Effector memory CD8-positive, alpha-beta T cell (primary cell): ENCODE measurements at regions not wholly inside any gene's neighbourhood (a gene's known extent, or its start where the extent isn't known, plus 50 kb on each side); places are given as distances from the start of the nearest gene placed in this dataset.

ENCODE experiments used
- ATAC-seq: fragments of 150-1000 bp; cut with Tn5 transposase; replicated peaks from 2 replicates; pipeline ENCODE4 v1.10.0; 2021; ENCODE audit warnings: mild to moderate bottlenecking, moderate library complexity
- DNase-seq, 3 experiments: peaks; one replicate each; pipeline ENCODE4 v3.0.0; 2021
- H3K27ac Mint-ChIP-seq, 2 donors: one replicate each; pipeline ENCODE4 v1.8.0; 2022; ENCODE audit warnings: mild to moderate bottlenecking in 2 of 2, mixed read lengths in 2 of 2, moderate library complexity in 2 of 2
- H3K27me3 Mint-ChIP-seq, 2 donors: one replicate each; pipeline ENCODE4 v1.8.0; 2022; ENCODE audit warnings: mixed read lengths in 2 of 2
- H3K36me3 Mint-ChIP-seq: one replicate; pipeline ENCODE4 v1.8.0; 2022; ENCODE audit warnings: mild to moderate bottlenecking, moderate library complexity, mixed read lengths; ENCODE audit not compliant: insufficient read depth
- H3K4me1 Mint-ChIP-seq, 2 donors: one replicate each; pipeline ENCODE4 v1.8.0; 2022; ENCODE audit warnings: low read depth in 2 of 2, mixed read lengths in 2 of 2
- H3K4me3 Mint-ChIP-seq, 2 donors: one replicate each; pipeline ENCODE4 v1.8.0; 2022; ENCODE audit warnings: mild to moderate bottlenecking in 2 of 2, mixed read lengths in 2 of 2, moderate library complexity in 2 of 2
- H3K9me3 Mint-ChIP-seq, 2 donors: one replicate each; pipeline ENCODE4 v1.8.0; 2022; ENCODE audit warnings: mixed read lengths in 2 of 2

DNA sequence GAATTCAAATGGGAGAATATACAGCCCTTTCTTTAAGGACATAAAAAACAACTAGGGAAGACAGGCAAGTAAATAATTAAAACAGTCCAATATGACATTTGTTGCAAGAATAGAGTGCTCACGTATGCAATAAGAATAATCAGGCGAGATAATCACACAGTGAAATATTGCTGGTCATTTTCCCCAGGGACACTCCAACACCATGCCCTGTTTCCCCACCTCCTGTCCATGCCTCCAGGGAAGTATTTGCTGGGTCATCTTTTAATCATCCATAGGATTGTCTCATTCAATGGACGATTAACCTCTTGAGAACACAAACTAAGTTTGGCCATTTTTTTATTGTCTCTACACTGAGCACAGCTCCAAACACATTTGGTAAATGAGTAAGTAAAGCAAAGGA, 472.9 kb downstream of the C6orf118 start:
- no peak for DNase-seq
- no peaks in the 10 kb centered on the region for H3K27me3 Mint-ChIP-seq
- H3K9me3 Mint-ChIP-seq, result peaks cover 15 to 16% of the 10 kb centered on the region in 2 donors
- no peak overlapping the region for H3K4me3 Mint-ChIP-seq
- ATAC-seq, result no peak
- H3K27ac Mint-ChIP-seq, result no peak overlapping the region
- no peaks in the 10 kb centered on the region for H3K36me3 Mint-ChIP-seq
- H3K4me1 Mint-ChIP-seq, result no peaks in the 10 kb centered on the region

DNA sequence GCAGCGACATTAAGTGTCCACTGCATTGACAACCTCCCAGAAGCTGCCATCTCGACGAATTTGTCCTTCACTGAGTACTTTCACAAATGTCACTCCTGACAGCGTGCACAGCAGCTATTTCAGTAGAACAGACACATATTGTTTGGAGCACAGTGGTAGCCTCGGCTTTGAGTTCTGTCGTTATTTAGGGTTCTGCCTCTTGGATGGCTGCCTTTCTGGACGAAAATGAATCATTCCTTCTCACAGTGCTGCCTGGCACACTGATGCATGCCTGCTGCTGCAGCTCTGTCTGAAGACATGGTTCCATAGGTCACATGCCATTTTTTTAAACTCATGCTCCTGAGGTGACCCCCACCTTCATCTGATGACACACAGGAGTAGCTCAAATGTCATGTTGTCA, 477.0 kb downstream of the C6orf118 start:
- H3K4me1 Mint-ChIP-seq, result no peaks in the 10 kb centered on the region
- H3K9me3 Mint-ChIP-seq, result peaks cover 18 to 21% of the 10 kb centered on the region in 2 donors
- DNase-seq (no peak), ATAC-seq (no peak)
- no peaks in the 10 kb centered on the region for H3K27me3 Mint-ChIP-seq
- H3K36me3 Mint-ChIP-seq, result no peaks in the 10 kb centered on the region
- no peak overlapping the region for H3K27ac Mint-ChIP-seq
- H3K4me3 Mint-ChIP-seq, result no peak overlapping the region

GRCh38 chr6:164827537-164827936, 481.9 kb downstream of the C6orf118 start:
- ATAC-seq (no peak), DNase-seq (no peak)
- H3K36me3 Mint-ChIP-seq, result no peaks in the 10 kb centered on the region
- peaks cover 4 to 18% of the 10 kb centered on the region in 2 donors for H3K9me3 Mint-ChIP-seq
- H3K27me3 Mint-ChIP-seq, result no peaks in the 10 kb centered on the region
- H3K27ac Mint-ChIP-seq, result no peak overlapping the region
- no peak overlapping the region for H3K4me3 Mint-ChIP-seq
- H3K4me1 Mint-ChIP-seq, result no peaks in the 10 kb centered on the region

- H3K27ac Mint-ChIP-seq, result no peak overlapping the region
- DNase-seq (no peak), ATAC-seq (no peak)
- H3K4me3 Mint-ChIP-seq, result no peak overlapping the region
- H3K9me3 Mint-ChIP-seq, result peaks cover 7 to 22% of the 10 kb centered on the region in 2 donors
- no peaks in the 10 kb centered on the region for H3K27me3 Mint-ChIP-seq
- H3K4me1 Mint-ChIP-seq, result no peaks in the 10 kb centered on the region
- no peaks in the 10 kb centered on the region for H3K36me3 Mint-ChIP-seq
These were observed 482.5 kb downstream of the C6orf118 start for GRCh38 chr6:164826831-164827468.

DNA sequence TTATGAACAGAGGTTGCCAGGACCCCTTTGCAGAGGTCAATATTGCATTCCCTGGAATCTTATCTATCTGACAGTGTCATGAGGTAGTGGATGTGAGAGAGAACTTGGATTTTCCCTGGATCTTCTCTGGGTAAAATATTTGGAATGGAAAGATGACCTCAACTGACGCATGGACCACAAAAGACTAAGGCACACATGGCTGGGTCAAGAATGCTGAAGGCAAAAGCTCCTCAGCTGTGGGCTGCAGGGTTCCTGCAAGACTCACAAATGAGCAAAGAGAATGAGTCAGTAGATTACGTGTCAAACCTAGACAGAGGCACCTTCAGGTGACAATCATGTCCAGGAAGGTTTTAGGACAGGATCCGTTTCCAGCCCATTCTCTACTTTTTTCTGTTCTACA, 484.0 kb downstream of the C6orf118 start:
- Mint-ChIP-seq H3K4me1 (no peaks in the 10 kb centered on the region), H3K4me3 (no peak overlapping the region), H3K36me3 (peaks cover 3% of the 10 kb centered on the region), H3K27me3 (no peaks in the 10 kb centered on the region), H3K27ac (no peak overlapping the region), H3K9me3 (peaks cover 7 to 22% of the 10 kb centered on the region in 2 donors)
- ATAC-seq (no peak), DNase-seq (no peak)

DNA sequence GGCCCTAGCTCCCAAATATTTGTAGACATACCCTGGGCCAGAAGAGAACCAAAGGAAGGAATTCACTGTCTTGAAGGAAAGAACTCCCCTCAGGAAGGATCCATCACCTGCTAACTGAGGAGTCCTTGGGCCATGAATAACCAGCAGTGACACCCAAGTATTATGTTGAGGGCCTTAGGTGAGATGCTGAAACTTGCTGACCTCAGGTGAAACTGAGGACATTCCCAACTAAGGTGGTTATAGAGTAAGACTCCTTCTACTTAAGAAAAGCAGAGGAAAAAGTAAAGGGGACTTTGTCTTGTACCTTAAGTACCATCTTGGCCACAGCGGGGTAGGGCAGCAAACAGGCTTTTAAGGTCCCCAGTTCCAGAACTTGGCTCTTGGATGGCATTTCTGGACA, 491.7 kb downstream of the C6orf118 start:
- peaks cover 3% of the 10 kb centered on the region for H3K36me3 Mint-ChIP-seq
- no peak overlapping the region for H3K27ac Mint-ChIP-seq
- H3K4me3 Mint-ChIP-seq, result no peak overlapping the region
- no peak for ATAC-seq
- H3K4me1 Mint-ChIP-seq, result no peaks in the 10 kb centered on the region
- DNase-seq, result no peak
- H3K27me3 Mint-ChIP-seq, result no peaks in the 10 kb centered on the region
- H3K9me3 Mint-ChIP-seq, result peaks cover 4 to 5% of the 10 kb centered on the region in 2 donors

GRCh38 chr6:164812706-164813105, 496.7 kb downstream of the C6orf118 start:
- H3K27me3 Mint-ChIP-seq, result no peaks in the 10 kb centered on the region
- no peak for ATAC-seq
- H3K27ac Mint-ChIP-seq, result no peak overlapping the region
- no peaks in the 10 kb centered on the region for H3K4me1 Mint-ChIP-seq
- H3K9me3 Mint-ChIP-seq, result peaks cover 0 to 15% of the 10 kb centered on the region in 2 donors
- H3K4me3 Mint-ChIP-seq, result no peak overlapping the region
- DNase-seq, result no peak
- H3K36me3 Mint-ChIP-seq, result no peaks in the 10 kb centered on the region

GRCh38 chr6:164807125-164807524, 502.3 kb downstream of the C6orf118 start:
- no peak for DNase-seq
- Mint-ChIP-seq H3K36me3 (no peaks in the 10 kb centered on the region), H3K4me1 (no peaks in the 10 kb centered on the region), H3K4me3 (no peak overlapping the region), H3K27me3 (no peaks in the 10 kb centered on the region), H3K27ac (no peak overlapping the region), H3K9me3 (peaks cover 0 to 21% of the 10 kb centered on the region in 2 donors)
- no peak for ATAC-seq

GRCh38 chr6:164795056-164795815, 514.2 kb downstream of the C6orf118 start:
- no peaks in the 10 kb centered on the region for H3K27me3 Mint-ChIP-seq
- H3K36me3 Mint-ChIP-seq, result no peaks in the 10 kb centered on the region
- H3K27ac Mint-ChIP-seq, result no peak overlapping the region
- no peak for ATAC-seq
- no peak for DNase-seq
- H3K4me3 Mint-ChIP-seq, result no peak overlapping the region
- H3K9me3 Mint-ChIP-seq, result peaks cover 10 to 17% of the 10 kb centered on the region in 2 donors
- H3K4me1 Mint-ChIP-seq, result no peaks in the 10 kb centered on the region

DNA sequence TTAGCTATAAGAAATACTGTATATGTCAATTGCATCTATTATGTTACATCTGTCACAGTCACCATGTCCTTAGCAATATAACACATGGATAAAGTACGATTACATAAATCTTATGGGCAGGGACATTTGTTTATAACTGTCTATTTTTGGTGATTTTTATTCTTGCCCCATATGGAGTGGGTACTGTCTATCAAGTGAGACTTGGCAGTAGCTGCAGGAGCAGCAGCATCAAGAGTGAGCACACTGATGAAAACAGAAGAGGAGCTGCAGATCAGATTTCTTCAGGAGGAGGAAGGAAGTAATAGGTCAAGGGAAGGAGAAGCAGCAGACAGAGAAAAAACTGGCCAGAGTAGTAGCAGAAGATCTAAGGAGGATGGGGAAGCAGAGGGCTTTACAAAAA, 516.7 kb downstream of the C6orf118 start:
- ATAC-seq, result no peak
- Mint-ChIP-seq H3K36me3 (no peaks in the 10 kb centered on the region), H3K4me3 (no peak overlapping the region), H3K27me3 (no peaks in the 10 kb centered on the region), H3K27ac (no peak overlapping the region), H3K4me1 (no peaks in the 10 kb centered on the region), H3K9me3 (peaks cover 8 to 17% of the 10 kb centered on the region in 2 donors)
- no peak for DNase-seq

GRCh38 chr6:164791498-164791897, 517.9 kb downstream of the C6orf118 start:
- ATAC-seq, result no peak
- no peak for DNase-seq
- no peaks in the 10 kb centered on the region for H3K4me1 Mint-ChIP-seq
- H3K4me3 Mint-ChIP-seq, result no peak overlapping the region
- no peaks in the 10 kb centered on the region for H3K36me3 Mint-ChIP-seq
- H3K27ac Mint-ChIP-seq, result no peak overlapping the region
- H3K9me3 Mint-ChIP-seq, result peaks cover 6 to 10% of the 10 kb centered on the region in 2 donors
- H3K27me3 Mint-ChIP-seq, result no peaks in the 10 kb centered on the region

DNA sequence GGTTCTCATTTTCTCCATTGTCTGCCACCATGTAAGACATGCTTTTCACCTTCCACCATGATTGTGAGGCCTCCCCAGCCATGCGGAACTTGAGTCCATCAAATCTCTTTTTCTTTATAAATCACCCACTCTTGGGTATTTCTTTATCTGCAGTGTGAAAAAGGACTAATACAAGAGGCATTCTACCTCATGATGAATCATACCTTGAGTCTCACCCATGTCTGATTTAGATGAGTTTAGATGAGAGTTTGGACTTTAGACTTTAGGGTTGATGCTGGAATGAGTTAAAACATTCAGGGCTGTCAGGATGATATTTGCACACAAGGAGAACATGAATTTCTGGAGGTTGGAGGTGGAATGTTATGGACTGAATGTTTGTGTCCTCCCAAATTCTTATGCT, 545.6 kb downstream of the C6orf118 start:
- Mint-ChIP-seq H3K27me3 (no peaks in the 10 kb centered on the region), H3K4me3 (no peak overlapping the region), H3K4me1 (no peaks in the 10 kb centered on the region), H3K9me3 (peaks cover 5 to 26% of the 10 kb centered on the region in 2 donors), H3K27ac (no peak overlapping the region), H3K36me3 (no peaks in the 10 kb centered on the region)
- DNase-seq (no peak), ATAC-seq (no peak)

GRCh38 chr6:164757451-164757850, 552.0 kb downstream of the C6orf118 start:
- H3K9me3 Mint-ChIP-seq, result peaks cover 1 to 22% of the 10 kb centered on the region in 2 donors
- ATAC-seq (no peak), DNase-seq (no peak)
- no peaks in the 10 kb centered on the region for H3K27me3 Mint-ChIP-seq
- no peak overlapping the region for H3K4me3 Mint-ChIP-seq
- H3K4me1 Mint-ChIP-seq, result no peaks in the 10 kb centered on the region
- H3K27ac Mint-ChIP-seq, result no peak overlapping the region
- no peaks in the 10 kb centered on the region for H3K36me3 Mint-ChIP-seq

- Mint-ChIP-seq H3K36me3 (no peaks in the 10 kb centered on the region), H3K9me3 (peaks cover 4 to 15% of the 10 kb centered on the region in 2 donors), H3K27me3 (no peaks in the 10 kb centered on the region)
These were observed 552.7 kb downstream of the C6orf118 start for GRCh38 chr6:164756723-164757122.

More at GRCh38 chr6:164756723-164757122, 552.7 kb downstream of the C6orf118 start:
- no peaks in the 10 kb centered on the region for H3K4me1 Mint-ChIP-seq
- H3K4me3 Mint-ChIP-seq, result no peak overlapping the region
- H3K27ac Mint-ChIP-seq, result no peak overlapping the region
- DNase-seq (no peak), ATAC-seq (no peak)
